ENCODE measurements at regions not wholly inside any gene's neighbourhood (a gene's known extent, or its start where the extent isn't known, plus 50 kb on each side); places are given as distances from the start of the nearest gene placed in this dataset.

DNA sequence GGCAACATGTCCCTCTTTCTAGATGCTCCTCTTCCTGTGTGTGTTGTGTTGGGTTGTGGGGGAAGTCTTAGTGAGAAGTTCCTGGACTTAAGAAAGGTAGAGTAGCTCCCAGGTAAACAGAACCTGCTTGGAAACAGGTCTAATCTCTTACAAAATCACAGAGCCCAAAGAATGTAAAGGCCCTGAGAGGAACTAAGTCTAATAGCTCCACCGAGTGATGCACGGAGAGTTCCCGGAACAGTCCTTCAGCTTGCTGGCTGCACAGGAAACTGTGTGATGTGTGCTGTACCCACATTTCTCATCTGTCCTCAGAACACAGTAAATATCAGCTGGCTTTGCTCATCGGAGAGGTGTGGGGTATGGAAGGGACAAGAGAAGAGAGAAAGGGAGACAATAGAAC, 182.6 kb upstream of the LYZL1 start:
- no peak for TF ChIP-seq CTCF (conservative IDR thresholded peaks at IDR 0.05; ENCODE audit: low read depth in 2 of 2)
- no peak for TF ChIP-seq JUNB (IDR thresholded peaks at IDR 0.05; ENCODE audit: unreplicated experiment)
- no peak for TF ChIP-seq POLR2AphosphoS5 (IDR thresholded peaks at IDR 0.05; ENCODE audit: low read depth)

Measured in GM23338 (cell line).